HG03159 (cell line): ENCODE measurements at regions not wholly inside any gene's neighbourhood (a gene's known extent, or its start where the extent isn't known, plus 50 kb on each side); places are given as distances from the start of the nearest gene placed in this dataset.
"Not testable (repeated sequence)": the region's sequence is repeated elsewhere in the genome, so short reads cannot be mapped to it uniquely, and the experiment has no call there.

Experiments
- ATAC-seq: cut with Tn5 transposase; IDR thresholded peaks from one replicate; pipeline ENCODE4 v1.9.1; 2021; ENCODE audit warnings: mild to moderate bottlenecking, moderate library complexity; ENCODE audit not compliant: unreplicated experiment

GRCh38 chr10:44279426-44280126, 105.3 kb downstream of the CXCL12 start:
- no peak for ATAC-seq

- ATAC-seq = no peak
These were observed 106.0 kb downstream of the CXCL12 start for GRCh38 chr10:44278837-44279324.

- ATAC-seq = not testable (repeated sequence)
These were observed 116.4 kb downstream of the CXCL12 start for GRCh38 chr10:44268435-44268948.

GRCh38 chr10:44267007-44267406, 117.9 kb downstream of the CXCL12 start:
- ATAC-seq = no peak

- ATAC-seq = no peak
These were observed 120.7 kb downstream of the CXCL12 start for GRCh38 chr10:44264244-44264643.

- ATAC-seq = no peak
These were observed 121.1 kb downstream of the CXCL12 start for GRCh38 chr10:44263771-44264170.

- no peak for ATAC-seq
These were observed 122.2 kb downstream of the CXCL12 start for GRCh38 chr10:44262551-44263251.

- ATAC-seq = no peak
These were observed 123.0 kb downstream of the CXCL12 start for GRCh38 chr10:44261710-44262455.

- no peak for ATAC-seq
These were observed 123.6 kb downstream of the CXCL12 start for GRCh38 chr10:44261296-44261695.

- no peak for ATAC-seq
These were observed 124.5 kb downstream of the CXCL12 start for GRCh38 chr10:44260286-44260928.

GRCh38 chr10:44259090-44259874, 125.6 kb downstream of the CXCL12 start:
- no peak for ATAC-seq

- no peak for ATAC-seq
These were observed 126.3 kb downstream of the CXCL12 start for GRCh38 chr10:44258460-44259089.

- no peak for ATAC-seq
These were observed 126.9 kb downstream of the CXCL12 start for GRCh38 chr10:44258019-44258418.

- no peak for ATAC-seq
These were observed 131.0 kb downstream of the CXCL12 start for GRCh38 chr10:44253769-44254462.

GRCh38 chr10:44252631-44253030, 132.3 kb downstream of the CXCL12 start:
- not testable (repeated sequence) for ATAC-seq

- not testable (repeated sequence) for ATAC-seq
These were observed 135.0 kb downstream of the CXCL12 start for GRCh38 chr10:44249933-44250332.

- ATAC-seq = no peak
These were observed 135.4 kb downstream of the CXCL12 start for GRCh38 chr10:44249490-44249889.

GRCh38 chr10:44246700-44247099, 138.2 kb downstream of the CXCL12 start:
- ATAC-seq = not testable (repeated sequence)

- not testable (repeated sequence) for ATAC-seq
These were observed 138.6 kb downstream of the CXCL12 start for GRCh38 chr10:44246287-44246686.
